HFF-Myc (cell line): ENCODE measurements at regions not wholly inside any gene's neighbourhood (a gene's known extent, or its start where the extent isn't known, plus 50 kb on each side); places are given as distances from the start of the nearest gene placed in this dataset.
A peak's percentile ranks its signal among the peaks of the same experiment; 100 is the strongest.

Experiments
- DNase-seq: peaks from one replicate; pipeline ENCODE4 v3.0.0-alpha.2; 2011; ENCODE audit warnings: low read depth; ENCODE audit errors: extremely low read depth
- H3K4me3 ChIP-seq: replicated peaks from 2 replicates; pipeline ENCODE4 v1.5.1; 2011; ENCODE audit warnings: low read depth, mild to moderate bottlenecking, control low read depth, low read length
- TF ChIP-seq, protein P1 (sequence below): IDR thresholded peaks from 2 replicates; pipeline ENCODE4 v1.5.1; 2012; ENCODE audit warnings: mild to moderate bottlenecking, low read depth, low read length, control low read depth; ENCODE audit errors: missing control alignments

- H3K4me3 ChIP-seq, result no peak overlapping the region
- DNase-seq, result no peak
- TF ChIP-seq, protein P1, sequence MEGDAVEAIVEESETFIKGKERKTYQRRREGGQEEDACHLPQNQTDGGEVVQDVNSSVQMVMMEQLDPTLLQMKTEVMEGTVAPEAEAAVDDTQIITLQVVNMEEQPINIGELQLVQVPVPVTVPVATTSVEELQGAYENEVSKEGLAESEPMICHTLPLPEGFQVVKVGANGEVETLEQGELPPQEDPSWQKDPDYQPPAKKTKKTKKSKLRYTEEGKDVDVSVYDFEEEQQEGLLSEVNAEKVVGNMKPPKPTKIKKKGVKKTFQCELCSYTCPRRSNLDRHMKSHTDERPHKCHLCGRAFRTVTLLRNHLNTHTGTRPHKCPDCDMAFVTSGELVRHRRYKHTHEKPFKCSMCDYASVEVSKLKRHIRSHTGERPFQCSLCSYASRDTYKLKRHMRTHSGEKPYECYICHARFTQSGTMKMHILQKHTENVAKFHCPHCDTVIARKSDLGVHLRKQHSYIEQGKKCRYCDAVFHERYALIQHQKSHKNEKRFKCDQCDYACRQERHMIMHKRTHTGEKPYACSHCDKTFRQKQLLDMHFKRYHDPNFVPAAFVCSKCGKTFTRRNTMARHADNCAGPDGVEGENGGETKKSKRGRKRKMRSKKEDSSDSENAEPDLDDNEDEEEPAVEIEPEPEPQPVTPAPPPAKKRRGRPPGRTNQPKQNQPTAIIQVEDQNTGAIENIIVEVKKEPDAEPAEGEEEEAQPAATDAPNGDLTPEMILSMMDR, result no peak
These were observed 109.5 kb upstream of the TMC3 start for GRCh38 chr15:81483496-81483895.

DNA sequence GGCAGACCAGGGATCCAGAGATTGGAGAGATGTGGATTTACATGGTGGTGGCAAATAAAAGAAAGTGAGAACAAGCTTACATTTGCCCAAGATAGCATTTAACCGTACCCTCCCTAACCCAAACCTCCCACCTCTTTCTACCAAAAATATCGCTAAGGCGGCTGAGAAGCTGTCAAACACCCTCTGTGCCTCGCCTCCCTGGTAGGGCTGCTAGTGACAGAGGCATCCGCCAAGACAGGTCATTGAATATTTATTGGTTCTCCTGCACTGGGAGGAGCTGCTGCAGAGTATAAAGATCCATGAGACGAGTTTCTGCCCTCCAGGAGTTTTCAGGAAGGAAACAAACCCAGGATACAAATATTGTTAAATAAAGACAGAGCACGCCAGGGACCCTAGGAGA is 107.3 kb upstream of the TMC3 start:
- TF ChIP-seq, protein P1, result no peak
- no peak overlapping the region for H3K4me3 ChIP-seq
- DNase-seq, result no peak

GRCh38 chr15:81480645-81481053 is 106.6 kb upstream of the TMC3 start:
- DNase-seq, result peak; percentile 35
- no peak overlapping the region for H3K4me3 ChIP-seq
- TF ChIP-seq, protein P1, result peak; percentile 56

DNA sequence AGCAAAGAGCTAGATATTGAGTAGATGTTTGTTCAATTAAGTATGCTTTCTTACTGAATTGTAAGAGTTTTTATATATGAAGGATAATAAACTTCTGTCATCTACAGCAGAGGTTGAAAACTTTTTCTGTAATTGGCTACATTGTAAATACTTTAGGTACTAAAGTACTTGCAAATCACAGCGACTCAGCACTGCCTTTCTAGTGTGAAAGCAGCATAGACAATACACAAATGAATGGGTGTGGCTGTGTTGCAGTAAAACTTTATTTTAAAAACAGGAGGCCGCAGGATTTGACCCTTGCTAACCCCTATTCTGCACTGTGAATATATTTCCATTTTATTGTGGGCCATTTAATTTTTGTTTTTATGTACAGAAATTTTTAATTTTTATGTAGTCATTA is 104.3 kb upstream of the TMC3 start:
- TF ChIP-seq, protein P1, result no peak
- H3K4me3 ChIP-seq, result no peak overlapping the region
- DNase-seq, result no peak

- H3K4me3 ChIP-seq, result no peak overlapping the region
- DNase-seq, result no peak
- TF ChIP-seq, protein P1, result no peak
These were observed 101.9 kb upstream of the TMC3 start for GRCh38 chr15:81475926-81476325.

DNA sequence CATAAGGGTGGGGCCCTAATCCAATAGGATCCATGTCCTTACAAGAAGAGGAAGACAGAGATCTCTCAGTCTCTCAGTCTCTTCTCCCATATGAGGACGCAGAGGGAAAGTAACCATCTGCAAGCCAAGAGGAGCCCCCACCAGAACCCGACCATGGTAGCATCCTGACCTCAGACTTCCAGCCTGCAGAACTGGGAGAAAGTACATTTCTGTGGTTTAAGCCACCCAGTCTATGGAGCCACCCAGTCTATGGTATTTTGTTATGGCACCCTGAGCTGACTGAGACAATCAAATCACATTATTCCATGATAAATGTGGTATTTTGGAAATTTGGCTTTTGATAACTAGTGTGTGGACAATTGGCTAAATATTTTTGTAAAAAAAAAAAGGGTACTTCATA is 101.5 kb upstream of the TMC3 start:
- TF ChIP-seq, protein P1, result no peak
- no peak overlapping the region for H3K4me3 ChIP-seq
- no peak for DNase-seq

GRCh38 chr15:81473946-81474345 is 99.9 kb upstream of the TMC3 start:
- no peak overlapping the region for H3K4me3 ChIP-seq
- no peak for DNase-seq
- TF ChIP-seq, protein P1, result no peak
